ENCODE measurements at regions not wholly inside any gene's neighbourhood (a gene's known extent, or its start where the extent isn't known, plus 50 kb on each side); places are given as distances from the start of the nearest gene placed in this dataset.

DNA sequence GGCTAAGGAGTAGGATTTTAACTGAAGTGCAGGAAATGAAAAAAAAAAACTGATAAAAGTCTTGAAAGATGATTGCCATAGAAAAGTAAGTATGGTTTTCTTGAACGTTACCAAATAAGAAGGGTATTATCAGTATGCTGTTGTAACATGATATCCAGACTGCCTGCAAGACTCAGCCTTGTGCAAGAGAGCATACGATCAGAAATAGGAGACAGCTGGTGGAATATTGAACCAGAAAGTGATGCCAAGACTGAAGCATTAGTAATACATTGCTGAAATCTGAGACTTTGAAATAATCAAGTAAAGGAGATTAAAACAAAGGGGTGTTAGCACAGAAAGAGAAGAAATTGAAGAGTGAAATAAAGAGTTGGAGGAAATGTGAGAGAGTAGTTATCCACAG, 452.7 kb upstream of the CNTN5 start:
- no peak for ATAC-seq
- no peaks in the 10 kb centered on the region for H4K20me1 ChIP-seq (ENCODE audit: low read length)
- intact Hi-C loops (cut with micrococcal nuclease) = no loop called here
- H3K4me3 ChIP-seq (ENCODE audit: low read length) = no peak overlapping the region
- no peak overlapping the region for H3K4me2 ChIP-seq (ENCODE audit: low read length)
- CTCF ChIA-PET = no interaction called here
- TF ChIP-seq EZH2 (IDR thresholded peaks at IDR 0.05; ENCODE audit: low read length, unreplicated experiment) (no peak), EZH2phosphoT487 (IDR thresholded peaks at IDR 0.05; ENCODE audit: borderline replicate concordance, low read length) (no peak)
- TF ChIP-seq, protein P1, sequence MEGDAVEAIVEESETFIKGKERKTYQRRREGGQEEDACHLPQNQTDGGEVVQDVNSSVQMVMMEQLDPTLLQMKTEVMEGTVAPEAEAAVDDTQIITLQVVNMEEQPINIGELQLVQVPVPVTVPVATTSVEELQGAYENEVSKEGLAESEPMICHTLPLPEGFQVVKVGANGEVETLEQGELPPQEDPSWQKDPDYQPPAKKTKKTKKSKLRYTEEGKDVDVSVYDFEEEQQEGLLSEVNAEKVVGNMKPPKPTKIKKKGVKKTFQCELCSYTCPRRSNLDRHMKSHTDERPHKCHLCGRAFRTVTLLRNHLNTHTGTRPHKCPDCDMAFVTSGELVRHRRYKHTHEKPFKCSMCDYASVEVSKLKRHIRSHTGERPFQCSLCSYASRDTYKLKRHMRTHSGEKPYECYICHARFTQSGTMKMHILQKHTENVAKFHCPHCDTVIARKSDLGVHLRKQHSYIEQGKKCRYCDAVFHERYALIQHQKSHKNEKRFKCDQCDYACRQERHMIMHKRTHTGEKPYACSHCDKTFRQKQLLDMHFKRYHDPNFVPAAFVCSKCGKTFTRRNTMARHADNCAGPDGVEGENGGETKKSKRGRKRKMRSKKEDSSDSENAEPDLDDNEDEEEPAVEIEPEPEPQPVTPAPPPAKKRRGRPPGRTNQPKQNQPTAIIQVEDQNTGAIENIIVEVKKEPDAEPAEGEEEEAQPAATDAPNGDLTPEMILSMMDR (conservative IDR thresholded peaks at IDR 0.05; ENCODE audit: low read depth, low read length) = no peak
- no peak overlapping the region for H3K9ac ChIP-seq (ENCODE audit: low read length)
- no TSS peak for BruUV-seq (replicated peaks)
- H3K9me2 ChIP-seq (replicated peaks; ENCODE audit: low read length) = no peaks in the 10 kb centered on the region
- H3F3A ChIP-seq (ENCODE audit: low read length, unreplicated experiment) = no peaks in the 10 kb centered on the region
- H3K4me1 ChIP-seq (ENCODE audit: insufficient read depth, low read length) = no peaks in the 10 kb centered on the region
- DNase-seq = no peak
- H3K27me3 ChIP-seq (ENCODE audit: low read length) = peaks cover 13% of the 10 kb centered on the region; the same call in 1 of the 2 replicates
- no peaks in the 10 kb centered on the region for H3K36me3 ChIP-seq (ENCODE audit: low read depth, low read length)
- H2AFZ ChIP-seq (ENCODE audit: low read length) = no peak overlapping the region
- H3K9me3 ChIP-seq (ENCODE audit: low read length) = 0 out of 2 replicates have a peak, but pooled peaks cover 3% of the 10 kb centered on the region
- no peaks in the 10 kb centered on the region for H3K79me2 ChIP-seq (ENCODE audit: low read length)
- POLR2A ChIA-PET (ENCODE audit: unreplicated experiment) = no interaction called here
- no peak overlapping the region for H3K27ac ChIP-seq (ENCODE audit: low read length)

DNA sequence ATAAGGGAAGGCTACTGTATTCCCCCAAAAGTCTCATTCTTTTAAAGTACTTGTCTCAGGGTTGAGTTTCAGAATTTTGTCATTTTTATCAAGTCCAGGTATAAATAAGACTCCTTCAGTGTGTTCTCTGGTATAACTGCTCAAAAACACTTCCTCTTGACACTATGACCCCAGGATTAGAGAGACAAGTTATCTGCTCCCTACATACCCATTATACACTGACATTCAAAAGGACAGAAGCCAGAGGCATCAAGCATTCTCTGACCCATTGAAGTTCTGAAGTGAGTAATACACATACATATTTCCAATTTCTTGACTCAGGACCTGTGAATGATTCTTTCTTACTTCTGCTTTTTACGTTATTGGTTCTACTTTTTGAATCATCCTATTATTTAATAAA, 447.8 kb upstream of the CNTN5 start:
- no peak for DNase-seq
- Histone ChIP-seq H2AFZ (ENCODE audit: low read length) (no peak overlapping the region), H3K9me2 (replicated peaks; ENCODE audit: low read length) (no peaks in the 10 kb centered on the region), H3K4me3 (ENCODE audit: low read length) (no peak overlapping the region), H3K4me1 (ENCODE audit: insufficient read depth, low read length) (no peaks in the 10 kb centered on the region), H3K4me2 (ENCODE audit: low read length) (no peak overlapping the region), H3K9ac (ENCODE audit: low read length) (no peak overlapping the region), H3K27ac (ENCODE audit: low read length) (no peak overlapping the region), H4K20me1 (ENCODE audit: low read length) (no peaks in the 10 kb centered on the region), H3K79me2 (ENCODE audit: low read length) (no peaks in the 10 kb centered on the region), H3K36me3 (ENCODE audit: low read depth, low read length) (no peaks in the 10 kb centered on the region), H3F3A (ENCODE audit: low read length, unreplicated experiment) (no peaks in the 10 kb centered on the region), H3K27me3 (ENCODE audit: low read length) (no peaks in the 10 kb centered on the region), H3K9me3 (ENCODE audit: low read length) (peaks cover 4% of the 10 kb centered on the region; the same call in 1 of the 2 replicates)
- no peak for ATAC-seq
- intact Hi-C loops (cut with micrococcal nuclease) = no loop called here
- ChIA-PET POLR2A (ENCODE audit: unreplicated experiment) (no interaction called here), CTCF (no interaction called here)
- BruUV-seq (replicated peaks) = no TSS peak
- TF ChIP-seq EZH2phosphoT487 (IDR thresholded peaks at IDR 0.05; ENCODE audit: borderline replicate concordance, low read length) = no peak
- no peak for TF ChIP-seq EZH2 (IDR thresholded peaks at IDR 0.05; ENCODE audit: low read length, unreplicated experiment)
- TF ChIP-seq, protein P1 (conservative IDR thresholded peaks at IDR 0.05; ENCODE audit: low read depth, low read length) = no peak

DNA sequence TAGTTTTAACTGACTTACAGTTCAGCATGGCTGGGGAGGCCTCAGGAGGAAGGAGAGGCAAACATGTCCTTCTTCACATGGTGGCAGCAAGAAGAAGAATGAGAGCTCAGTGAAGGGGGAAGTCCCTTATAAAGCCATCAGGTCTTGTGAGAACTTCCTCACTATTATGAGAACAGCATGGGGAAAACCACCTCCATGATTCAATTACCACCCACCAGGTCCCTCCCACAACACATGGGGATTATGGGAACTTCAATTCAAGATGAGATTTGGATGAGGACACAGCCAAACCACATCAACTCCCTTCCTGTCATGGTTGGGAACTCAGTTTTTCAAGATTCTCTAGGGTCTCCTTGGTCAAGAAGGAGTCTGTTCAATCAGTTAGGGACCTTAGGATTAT, 432.9 kb upstream of the CNTN5 start:
- Histone ChIP-seq H3F3A (ENCODE audit: low read length, unreplicated experiment) (no peaks in the 10 kb centered on the region), H3K9me2 (replicated peaks; ENCODE audit: low read length) (no peaks in the 10 kb centered on the region), H3K36me3 (ENCODE audit: low read depth, low read length) (no peaks in the 10 kb centered on the region), H3K27me3 (ENCODE audit: low read length) (peaks cover 14% of the 10 kb centered on the region), H3K79me2 (ENCODE audit: low read length) (no peaks in the 10 kb centered on the region), H3K4me1 (ENCODE audit: insufficient read depth, low read length) (no peaks in the 10 kb centered on the region), H3K9ac (ENCODE audit: low read length) (no peak overlapping the region), H3K4me3 (ENCODE audit: low read length) (no peak overlapping the region), H4K20me1 (ENCODE audit: low read length) (no peaks in the 10 kb centered on the region), H2AFZ (ENCODE audit: low read length) (no peak overlapping the region), H3K4me2 (ENCODE audit: low read length) (no peak overlapping the region), H3K27ac (ENCODE audit: low read length) (no peak overlapping the region), H3K9me3 (ENCODE audit: low read length) (no peaks in the 10 kb centered on the region)
- no TSS peak for BruUV-seq (replicated peaks)
- DNase-seq (no peak), ATAC-seq (no peak)
- intact Hi-C loops (cut with micrococcal nuclease) = no loop called here
- TF ChIP-seq EZH2 (IDR thresholded peaks at IDR 0.05; ENCODE audit: low read length, unreplicated experiment) = no peak
- TF ChIP-seq, protein P1 (conservative IDR thresholded peaks at IDR 0.05; ENCODE audit: low read depth, low read length) = no peak
- CTCF ChIA-PET = no interaction called here
- POLR2A ChIA-PET (ENCODE audit: unreplicated experiment) = no interaction called here
